ENCODE measurements at regions not wholly inside any gene's neighbourhood (a gene's known extent, or its start where the extent isn't known, plus 50 kb on each side); places are given as distances from the start of the nearest gene placed in this dataset.

DNA sequence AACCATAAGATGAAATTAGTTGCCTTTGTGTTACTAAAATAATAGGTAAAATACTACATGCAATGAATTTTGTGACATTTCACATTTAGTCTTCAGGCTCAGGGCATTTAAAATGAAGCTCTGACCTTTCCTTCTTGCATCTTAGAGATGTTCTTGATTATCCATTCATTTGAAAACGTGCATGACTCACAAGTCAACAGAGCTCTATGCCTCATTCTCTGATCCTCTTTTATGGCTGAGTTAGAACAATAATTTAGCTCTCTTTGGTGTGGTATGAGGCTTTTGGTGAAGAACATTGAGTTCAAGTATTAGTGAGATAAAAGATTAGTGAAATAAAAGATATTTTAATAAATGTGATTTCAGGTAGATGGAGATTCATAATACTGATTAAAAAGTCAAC, 66.5 kb downstream of the TIGD2 start:
- Histone ChIP-seq H3K9ac (no peak overlapping the region), H3F3A (ENCODE audit: low read depth) (no peaks in the 10 kb centered on the region), H3K4me3 (no peak overlapping the region), H4K20me1 (ENCODE audit: low read depth) (no peaks in the 10 kb centered on the region), H3K9me3 (ENCODE audit: low read depth) (no peaks in the 10 kb centered on the region), H3K79me2 (ENCODE audit: low read depth) (no peaks in the 10 kb centered on the region), H3K36me3 (no peaks in the 10 kb centered on the region), H3K4me1 (no peaks in the 10 kb centered on the region), H3K27ac (no peak overlapping the region), H3K27me3 (no peaks in the 10 kb centered on the region), H2AFZ (replicated peaks) (no peak overlapping the region), H3K4me2 (no peak overlapping the region)
- no peak for DNase-seq (ENCODE audit: low spot score)
- H3K36me3 Mint-ChIP-seq, result no peaks in the 10 kb centered on the region
- H3K9me3 Mint-ChIP-seq, result no peaks in the 10 kb centered on the region
- H3K27me3 Mint-ChIP-seq (ENCODE audit: insufficient read depth, low read depth), result peaks cover 6% of the 10 kb centered on the region
- H3K4me3 Mint-ChIP-seq, result no peak overlapping the region
- H3K27ac Mint-ChIP-seq, result no peak overlapping the region
- peaks cover 10% of the 10 kb centered on the region for H3K4me1 Mint-ChIP-seq
- TF ChIP-seq, protein P1, sequence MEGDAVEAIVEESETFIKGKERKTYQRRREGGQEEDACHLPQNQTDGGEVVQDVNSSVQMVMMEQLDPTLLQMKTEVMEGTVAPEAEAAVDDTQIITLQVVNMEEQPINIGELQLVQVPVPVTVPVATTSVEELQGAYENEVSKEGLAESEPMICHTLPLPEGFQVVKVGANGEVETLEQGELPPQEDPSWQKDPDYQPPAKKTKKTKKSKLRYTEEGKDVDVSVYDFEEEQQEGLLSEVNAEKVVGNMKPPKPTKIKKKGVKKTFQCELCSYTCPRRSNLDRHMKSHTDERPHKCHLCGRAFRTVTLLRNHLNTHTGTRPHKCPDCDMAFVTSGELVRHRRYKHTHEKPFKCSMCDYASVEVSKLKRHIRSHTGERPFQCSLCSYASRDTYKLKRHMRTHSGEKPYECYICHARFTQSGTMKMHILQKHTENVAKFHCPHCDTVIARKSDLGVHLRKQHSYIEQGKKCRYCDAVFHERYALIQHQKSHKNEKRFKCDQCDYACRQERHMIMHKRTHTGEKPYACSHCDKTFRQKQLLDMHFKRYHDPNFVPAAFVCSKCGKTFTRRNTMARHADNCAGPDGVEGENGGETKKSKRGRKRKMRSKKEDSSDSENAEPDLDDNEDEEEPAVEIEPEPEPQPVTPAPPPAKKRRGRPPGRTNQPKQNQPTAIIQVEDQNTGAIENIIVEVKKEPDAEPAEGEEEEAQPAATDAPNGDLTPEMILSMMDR (IDR thresholded peaks at IDR 0.05), result no peak
- TF ChIP-seq EZH2 (IDR thresholded peaks at IDR 0.05) (no peak), EZH2phosphoT487 (IDR thresholded peaks at IDR 0.05) (no peak)

DNA sequence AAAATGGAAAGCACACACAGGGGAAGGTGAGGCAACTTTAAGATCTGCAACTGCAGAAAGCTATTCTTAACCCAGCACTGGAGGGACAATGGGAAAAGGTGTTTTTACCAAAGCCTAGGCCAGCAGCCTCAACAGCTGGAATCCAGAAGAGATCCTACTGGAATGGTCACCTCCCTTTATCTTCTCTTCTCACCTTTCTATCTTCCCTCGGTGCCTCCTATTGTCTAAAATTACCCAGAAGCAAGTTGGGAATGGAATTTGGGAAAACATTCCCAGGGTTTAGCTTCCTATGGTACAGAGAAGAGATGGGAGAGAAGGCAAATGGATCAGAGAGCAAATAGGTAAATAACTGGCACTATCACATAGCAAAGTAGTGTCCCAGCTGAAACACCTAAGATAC, 73.1 kb downstream of the TIGD2 start:
- H3K4me1 Mint-ChIP-seq, result no peaks in the 10 kb centered on the region
- no peaks in the 10 kb centered on the region for H3K9me3 Mint-ChIP-seq
- no peaks in the 10 kb centered on the region for H3F3A ChIP-seq (ENCODE audit: low read depth)
- H3K4me3 ChIP-seq, result no peak overlapping the region
- no peak overlapping the region for H3K4me2 ChIP-seq
- no peak overlapping the region for H3K27ac Mint-ChIP-seq
- DNase-seq (ENCODE audit: low spot score), result no peak
- H3K9me3 ChIP-seq (ENCODE audit: low read depth), result no peaks in the 10 kb centered on the region
- no peaks in the 10 kb centered on the region for H4K20me1 ChIP-seq (ENCODE audit: low read depth)
- H3K36me3 ChIP-seq, result no peaks in the 10 kb centered on the region
- H3K27ac ChIP-seq, result no peak overlapping the region
- H3K79me2 ChIP-seq (ENCODE audit: low read depth), result no peaks in the 10 kb centered on the region
- no peak overlapping the region for H2AFZ ChIP-seq (replicated peaks)
- no peak overlapping the region for H3K4me3 Mint-ChIP-seq
- TF ChIP-seq, protein P1 (IDR thresholded peaks at IDR 0.05), result no peak
- TF ChIP-seq EZH2 (IDR thresholded peaks at IDR 0.05), result no peak
- no peak for TF ChIP-seq EZH2phosphoT487 (IDR thresholded peaks at IDR 0.05)
- no peaks in the 10 kb centered on the region for H3K4me1 ChIP-seq
- peaks cover 2% of the 10 kb centered on the region for H3K27me3 Mint-ChIP-seq (ENCODE audit: insufficient read depth, low read depth)
- H3K36me3 Mint-ChIP-seq, result no peaks in the 10 kb centered on the region
- H3K27me3 ChIP-seq, result no peaks in the 10 kb centered on the region
- H3K9ac ChIP-seq, result no peak overlapping the region
